Body of pancreas (tissue), 4 donors: ENCODE measurements at regions not wholly inside any gene's neighbourhood (a gene's known extent, or its start where the extent isn't known, plus 50 kb on each side); places are given as distances from the start of the nearest gene placed in this dataset. TPM values are rescaled to one million over a fixed set of nuclear protein-coding genes. Genes with fewer than 3 reads are reported as not detected.

ENCODE experiments used
- ATAC-seq: fragments of 150-250 bp; one replicate; pipeline ENCODE4 v1.9.1; 2016
- DNase-seq, 4 donors: peaks; one replicate each; pipeline ENCODE4 v3.0.0-alpha.2; 2019
- H3K27ac ChIP-seq, 4 donors: fragments of 200-600 bp; sonication (generic); 1 replicate in 3 of 4; 2 replicates in 1 of 4; pipeline versions ENCODE4 v1.5.1 to v1.6.1; 2016 to 2019; ENCODE audit warnings: mild to moderate bottlenecking in 1 of 4, mixed read lengths in 1 of 4, moderate library complexity in 1 of 4
- H3K27me3 ChIP-seq, 2 donors: fragments of 200-600 bp; sonication (generic); one replicate each; pipeline ENCODE4 v1.6.0; 2016; ENCODE audit warnings: mild to moderate bottlenecking in 1 of 2
- H3K36me3 ChIP-seq, 2 donors: fragments of 200-600 bp; sonication (generic); replicated peaks in 1 of 2; 2 replicates each; pipeline ENCODE4 v1.5.1; 2016; ENCODE audit warnings: low read depth in 2 of 2; ENCODE audit not compliant: insufficient read depth in 1 of 2
- H3K4me1 ChIP-seq: fragments of 200-600 bp; sonication (generic); one replicate; pipeline ENCODE4 v1.6.0; 2016
- H3K4me3 ChIP-seq, 2 donors: fragments of 200-600 bp; sonication (generic); 1 replicate in 1 of 2; 2 replicates in 1 of 2; pipeline ENCODE4 v1.5.1; 2016 to 2019
- H3K9me3 ChIP-seq, 3 donors: fragments of 200-600 bp; sonication (generic); 1 replicate in 2 of 3; 2 replicates in 1 of 3; pipeline ENCODE4 v1.5.1; 2016
- CTCF ChIP-seq, 7 experiments: fragments of 450-650 bp in 4 of 7; fragments of 200-600 bp in 3 of 7; sonication (generic) in 3 of 7; IDR thresholded peaks; one replicate each; pipeline ENCODE4 v1.5.1; 2016 to 2019; ENCODE audit warnings: antibody characterized with exemption in 7 of 7
- POLR2A ChIP-seq, 3 donors: fragments of 450-650 bp; IDR thresholded peaks; one replicate each; pipeline ENCODE4 v1.6.1; 2016; ENCODE audit warnings: antibody characterized with exemption in 3 of 3, mild to moderate bottlenecking in 2 of 3
- WGBS, 2 donors: methylation state at CpG; one replicate each; pipeline ENCODE4 v1.1.5; 2017; 5-methylcytosine and 5-hydroxymethylcytosine counted together
- intact Hi-C: fragments of 100-400 bp; cut with DNase I; formaldehyde crosslinking; loops from one replicate; pipeline ENCODE4 v1.15.1; 2023
- small RNA-seq: library from RNA; depleted of rRNA; stranded (forward); fragments of <200 nt; gene quantifications from one replicate; pipeline ENCODE3, GENCODE V24; 2016

DNA sequence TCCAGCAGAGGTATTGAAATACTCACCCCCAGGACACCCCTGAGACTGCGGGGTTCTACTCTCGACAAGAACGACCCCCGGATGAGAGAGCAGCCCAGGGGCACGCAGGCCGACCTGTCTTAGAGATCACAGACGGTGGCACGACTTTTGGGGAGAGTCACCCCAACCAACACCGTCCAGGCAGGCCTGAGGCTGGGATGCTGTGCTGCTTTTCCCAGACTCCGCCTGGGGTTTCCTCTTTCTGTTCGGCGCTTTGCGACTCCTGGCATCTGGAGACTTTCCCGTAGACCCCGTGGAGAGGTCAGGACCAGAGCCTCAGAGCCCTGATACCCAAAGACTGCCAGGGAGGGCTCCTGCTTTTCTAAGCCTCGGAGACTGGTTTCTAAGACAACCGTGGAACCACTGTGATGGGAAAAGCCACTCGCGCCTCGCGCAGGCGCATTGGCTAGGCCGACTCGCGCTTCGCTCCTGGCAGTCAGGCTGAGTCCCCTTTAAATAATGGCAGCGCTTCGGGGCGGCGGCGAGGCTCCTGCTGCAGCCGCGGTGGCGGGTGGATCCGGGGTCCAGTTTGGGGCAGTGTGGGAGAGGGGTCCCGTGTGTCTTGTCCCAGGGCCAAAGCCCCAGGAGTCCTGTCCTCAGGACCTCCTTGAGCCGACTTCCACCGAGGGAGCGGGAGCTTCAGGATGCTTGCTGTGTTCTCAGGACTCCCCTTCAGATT is 484.0 kb downstream of the SPATA31A7 start:
- DNase-seq, result no peak
- no peaks in the 10 kb centered on the region for H3K9me3 ChIP-seq
- no peak for ATAC-seq
- H3K4me3 ChIP-seq, result no peak overlapping the region
- H3K27ac ChIP-seq, result no peak overlapping the region
- H3K27me3 ChIP-seq, result no peaks in the 10 kb centered on the region
- H3K4me1 ChIP-seq, result no peaks in the 10 kb centered on the region
- 58 to 67% methylated on average over 11 to 39 of the region's 39 CpGs for WGBS, 2 donors
- no peaks in the 10 kb centered on the region for H3K36me3 ChIP-seq
- TF ChIP-seq CTCF (IDR thresholded peaks at IDR 0.05) (no peak), POLR2A (IDR thresholded peaks at IDR 0.05) (no peak)
- intact Hi-C loops, result no loop called here

DNA sequence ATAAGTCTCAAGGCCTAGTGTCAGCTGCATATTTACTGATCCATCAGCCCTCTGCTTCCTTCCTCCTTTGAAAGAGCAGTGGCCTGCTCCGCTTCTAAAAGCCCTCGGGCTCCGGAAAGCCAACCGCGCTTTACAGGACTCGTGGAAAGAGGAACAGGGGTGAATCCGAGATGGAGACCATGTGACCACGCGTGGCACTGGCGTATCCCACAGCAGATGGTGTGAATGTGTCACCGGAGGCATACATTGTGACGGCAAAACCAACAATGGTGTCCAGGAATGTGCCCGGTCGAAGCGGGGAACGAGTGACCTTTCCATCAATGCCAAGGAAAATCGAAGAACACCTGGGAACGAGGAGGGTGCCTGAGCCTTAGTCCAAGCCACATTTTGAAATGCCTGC is 484.6 kb downstream of the SPATA31A7 start:
- Histone ChIP-seq H3K4me1 (no peaks in the 10 kb centered on the region), H3K9me3 (no peaks in the 10 kb centered on the region), H3K27ac (no peak overlapping the region), H3K4me3 (no peak overlapping the region), H3K27me3 (no peaks in the 10 kb centered on the region), H3K36me3 (no peaks in the 10 kb centered on the region)
- 65 to 83% methylated on average over 18 of the region's 18 CpGs for WGBS, 2 donors
- TF ChIP-seq CTCF (IDR thresholded peaks at IDR 0.05) (no peak), POLR2A (IDR thresholded peaks at IDR 0.05) (no peak)
- DNase-seq, result no peak
- intact Hi-C loops, result no loop called here
- no peak for ATAC-seq

DNA sequence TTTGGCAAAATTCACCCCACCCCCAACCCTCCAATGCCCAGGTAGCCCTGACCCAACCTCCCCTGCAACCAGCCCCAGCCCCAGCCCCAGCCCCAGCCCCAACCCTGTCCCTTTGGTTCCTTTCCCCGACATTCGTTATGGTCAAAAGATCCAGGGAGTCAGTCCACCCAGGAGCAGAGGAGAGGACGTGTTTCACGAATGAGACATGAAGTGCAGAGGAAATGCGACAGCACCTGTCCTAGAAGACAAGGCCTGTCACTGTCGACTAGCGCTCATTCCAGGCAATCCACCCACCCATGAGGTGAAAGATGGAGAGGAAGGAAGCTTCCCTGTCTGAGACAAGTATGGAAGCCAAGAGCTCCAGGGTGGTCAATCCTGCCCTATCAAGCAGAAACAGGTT is 485.0 kb downstream of the SPATA31A7 start:
- no peak for DNase-seq
- no peaks in the 10 kb centered on the region for H3K9me3 ChIP-seq
- intact Hi-C loops, result no loop called here
- no peaks in the 10 kb centered on the region for H3K4me1 ChIP-seq
- no peak for TF ChIP-seq POLR2A (IDR thresholded peaks at IDR 0.05)
- no peak for TF ChIP-seq CTCF (IDR thresholded peaks at IDR 0.05)
- no peaks in the 10 kb centered on the region for H3K36me3 ChIP-seq
- ATAC-seq, result no peak
- 61 to 63% methylated on average over 7 of the region's 7 CpGs for WGBS, 2 donors
- no peaks in the 10 kb centered on the region for H3K27me3 ChIP-seq
- no peak overlapping the region for H3K27ac ChIP-seq
- H3K4me3 ChIP-seq, result no peak overlapping the region

Small RNAs in the stretch of these regions (small RNA-seq; reads per million reads assigned to genes)
- gene RF00019, result not detected
